CD4-positive, alpha-beta T cell treated with Interleukin-4 for 4 hours (primary cell): ENCODE measurements at regions not wholly inside any gene's neighbourhood (a gene's known extent, or its start where the extent isn't known, plus 50 kb on each side); places are given as distances from the start of the nearest gene placed in this dataset.

Experiments
- DNase-seq: peaks from one replicate; pipeline ENCODE4 v3.0.0-alpha.2; 2020

DNA sequence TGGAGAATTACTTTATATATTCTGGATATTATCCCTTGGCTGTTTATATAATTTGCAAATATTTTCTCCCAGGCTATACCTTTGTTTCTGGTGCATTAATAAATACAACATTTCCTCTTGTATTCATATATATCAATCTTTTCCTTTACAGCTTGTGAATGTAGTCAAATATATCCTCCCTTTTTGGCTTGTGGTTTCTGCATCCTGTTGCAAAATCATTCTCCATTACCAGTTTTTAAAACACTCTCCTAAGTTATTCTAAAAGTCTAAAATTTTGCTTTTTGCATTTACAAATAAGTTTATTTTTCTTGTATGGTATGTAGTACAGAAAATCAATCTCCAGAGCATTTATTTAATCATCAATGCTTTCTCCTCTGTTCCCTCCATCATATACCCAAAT lies 909.4 kb downstream of the ADGRL2 start:
- no peak for DNase-seq

DNA sequence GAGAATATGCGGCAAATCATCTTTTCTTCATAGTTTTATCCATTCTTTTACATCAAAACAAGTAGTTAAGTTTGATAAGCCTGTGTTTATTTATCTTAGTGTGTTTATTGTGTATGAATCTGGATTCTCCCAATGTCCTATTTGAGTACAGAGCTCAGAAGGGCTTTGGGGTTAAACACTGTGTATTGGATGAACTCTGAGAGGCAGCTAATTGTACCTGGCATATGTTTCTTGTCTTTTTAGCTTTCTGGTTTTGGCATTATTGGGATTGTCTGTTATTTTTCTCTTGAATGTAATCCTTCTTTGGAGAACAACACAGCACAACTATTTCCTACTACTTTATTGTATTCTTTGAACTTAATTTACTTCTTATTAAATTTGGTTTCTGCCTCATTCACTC lies 906.9 kb downstream of the ADGRL2 start:
- no peak for DNase-seq

DNA sequence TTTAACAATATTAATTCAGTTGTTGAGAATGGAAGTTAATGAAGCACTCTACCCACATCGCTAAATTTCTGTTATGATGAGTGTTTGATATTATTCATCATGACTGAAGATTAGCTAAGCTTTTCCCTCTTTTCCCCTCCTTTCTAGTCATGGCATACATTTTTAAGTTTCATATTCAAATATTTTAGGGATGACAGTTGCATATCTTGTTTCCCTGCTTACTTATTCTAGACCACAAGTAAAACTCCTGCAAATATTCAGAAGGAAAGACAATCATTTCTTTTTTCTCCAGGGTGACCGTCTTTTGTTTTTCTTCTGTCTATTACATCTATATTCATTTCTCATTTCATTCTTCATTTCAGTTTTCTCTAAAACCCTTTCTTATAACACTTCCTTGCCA lies 906.0 kb downstream of the ADGRL2 start:
- no peak for DNase-seq

DNA sequence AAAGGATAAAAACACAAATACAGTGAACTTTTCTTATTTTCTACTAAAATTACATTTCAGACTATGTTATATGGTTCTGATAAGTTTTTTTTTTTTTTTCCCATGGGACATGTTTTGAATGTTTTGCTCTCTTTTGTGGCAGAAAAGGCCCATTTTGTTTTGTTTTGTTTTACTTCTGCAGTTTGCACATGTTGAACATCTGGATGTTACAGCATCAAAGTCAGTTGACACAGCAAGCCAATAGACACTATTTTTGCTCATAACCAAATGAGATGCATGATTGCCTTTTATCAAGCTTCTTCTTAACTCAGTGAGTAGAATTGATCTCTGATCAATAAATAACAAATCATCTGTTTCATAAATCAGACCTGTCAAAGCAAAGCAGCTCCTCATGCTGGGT lies 904.2 kb downstream of the ADGRL2 start:
- DNase-seq: no peak

DNA sequence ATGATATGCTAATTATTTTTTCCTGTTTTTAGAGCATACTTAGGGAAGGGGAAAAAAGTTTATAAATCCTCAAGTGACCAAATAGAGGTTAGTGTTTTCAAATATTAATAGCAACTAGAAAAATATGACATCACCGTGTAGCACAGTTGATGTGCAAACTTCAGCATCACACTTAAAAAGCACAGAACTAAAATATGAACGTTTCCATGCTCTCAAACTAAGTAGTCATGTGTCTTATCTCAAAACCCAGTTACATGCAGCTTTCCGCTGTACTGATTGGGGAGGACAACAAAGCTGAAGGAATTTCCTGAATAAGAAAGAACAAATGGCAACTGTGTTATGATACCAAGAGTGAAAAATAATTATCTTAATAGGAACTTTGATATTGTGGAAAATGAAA lies 903.7 kb downstream of the ADGRL2 start:
- no peak for DNase-seq

DNA sequence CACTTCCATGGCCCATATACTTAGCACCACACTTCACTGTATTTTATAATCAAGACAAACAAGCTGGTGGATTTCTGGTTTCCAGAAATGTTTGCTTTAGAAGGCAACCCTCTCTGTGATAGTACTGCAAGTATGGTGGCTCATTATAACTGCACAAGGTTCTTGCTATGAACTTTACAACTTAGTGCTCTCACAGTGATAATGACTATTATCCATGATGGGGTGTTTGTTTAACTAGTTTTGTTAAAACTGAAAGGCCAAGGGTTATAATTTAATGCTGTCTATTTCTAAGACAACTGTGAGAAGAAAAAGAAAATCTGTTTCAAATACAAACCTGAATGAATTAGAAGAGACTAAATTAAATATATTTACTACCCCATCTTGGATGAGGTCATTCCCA lies 903.2 kb downstream of the ADGRL2 start:
- DNase-seq: no peak

DNA sequence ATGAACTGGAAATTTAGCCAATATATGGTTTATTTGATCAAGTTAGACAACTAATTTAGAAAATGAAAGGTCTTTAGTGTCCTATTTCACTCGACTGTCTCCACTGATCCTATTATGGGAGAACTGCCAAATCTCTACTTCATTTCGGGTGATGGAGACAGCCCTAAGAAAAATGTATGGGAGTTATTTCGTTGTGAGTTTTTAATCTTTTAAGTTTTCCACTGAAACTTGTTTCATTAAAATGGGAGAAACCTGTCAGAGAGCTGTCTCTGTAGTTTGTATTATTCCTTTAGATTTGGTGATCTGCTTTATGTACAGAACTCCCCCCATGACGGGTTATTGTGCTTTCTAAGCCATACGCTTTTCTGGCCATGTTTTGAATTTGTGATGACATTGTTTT lies 899.7 kb downstream of the ADGRL2 start:
- DNase-seq: no peak

DNA sequence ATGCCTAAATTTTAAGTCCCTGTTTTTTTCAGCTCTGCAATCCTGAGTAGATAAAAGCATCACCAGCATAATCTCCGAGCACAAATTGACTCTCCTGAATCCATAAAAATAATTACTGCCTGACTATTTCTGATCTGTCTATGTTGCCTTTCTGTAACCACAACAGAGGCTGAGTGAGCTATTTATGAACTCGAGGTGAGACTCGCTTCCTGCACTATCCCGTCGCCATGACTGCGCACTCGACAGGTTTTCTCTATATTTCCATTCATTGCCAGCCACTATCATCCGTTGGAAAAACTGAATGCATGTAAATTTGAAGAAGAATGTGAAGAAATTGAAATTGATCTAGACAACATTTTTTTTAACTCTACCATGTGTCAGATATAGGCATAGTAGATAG lies 897.2 kb downstream of the ADGRL2 start:
- DNase-seq: no peak

DNA sequence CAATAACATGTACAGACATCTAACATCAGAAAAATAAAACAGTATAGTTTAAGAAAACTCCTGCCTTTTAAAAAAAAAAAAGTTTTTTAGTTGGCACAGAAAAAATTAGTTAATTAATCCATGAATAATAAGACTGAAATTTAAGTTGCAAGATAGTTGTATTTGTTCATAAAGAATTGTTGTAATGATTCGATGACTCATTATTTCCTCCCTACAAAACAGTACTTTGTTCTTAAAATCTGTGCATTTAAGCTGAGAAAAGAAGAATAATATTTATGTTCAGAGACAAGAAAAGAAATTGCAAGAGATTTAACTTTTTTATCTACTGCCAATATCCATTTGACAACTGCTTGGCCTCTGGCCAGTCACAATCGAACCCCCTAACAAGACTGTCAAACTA lies 894.7 kb downstream of the ADGRL2 start:
- DNase-seq: no peak

DNA sequence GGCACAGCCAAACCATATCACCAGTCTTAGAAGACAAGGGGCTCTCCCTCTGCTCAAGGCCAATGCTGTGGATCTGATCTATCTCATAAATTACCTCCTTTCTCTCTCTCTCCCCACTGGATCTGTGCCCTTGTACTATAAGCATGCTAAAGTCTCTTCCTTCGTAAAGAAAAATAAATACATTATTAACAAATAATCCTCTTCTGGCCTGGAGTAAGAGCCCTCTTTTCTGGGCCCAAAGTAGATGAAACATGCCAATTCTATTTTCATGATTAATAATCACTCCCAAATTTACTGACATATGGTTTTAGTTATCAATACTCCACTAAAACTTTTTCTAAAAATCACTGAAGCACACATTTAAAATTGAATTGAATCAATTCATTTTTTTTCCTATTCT lies 889.7 kb downstream of the ADGRL2 start:
- DNase-seq: no peak

DNA sequence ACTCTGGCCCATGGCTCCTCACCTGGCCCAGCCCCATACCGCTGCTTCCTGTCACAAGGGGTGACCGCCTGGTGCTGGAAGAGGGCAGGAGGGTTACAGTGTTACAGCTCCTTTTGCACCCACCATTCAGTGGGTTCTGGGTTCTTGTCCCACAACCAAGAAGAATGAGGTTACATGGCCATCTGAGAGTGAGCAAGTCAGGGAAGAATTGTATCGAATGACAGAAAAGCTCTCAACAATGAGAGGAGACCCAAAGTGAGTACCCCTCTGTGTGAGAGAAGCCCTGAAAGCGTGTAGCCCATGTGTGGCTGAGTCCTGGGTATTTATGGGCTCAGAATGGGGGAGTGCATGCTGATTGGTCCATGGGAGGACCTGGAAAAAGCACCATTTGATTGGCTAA lies 888.5 kb downstream of the ADGRL2 start:
- no peak for DNase-seq

DNA sequence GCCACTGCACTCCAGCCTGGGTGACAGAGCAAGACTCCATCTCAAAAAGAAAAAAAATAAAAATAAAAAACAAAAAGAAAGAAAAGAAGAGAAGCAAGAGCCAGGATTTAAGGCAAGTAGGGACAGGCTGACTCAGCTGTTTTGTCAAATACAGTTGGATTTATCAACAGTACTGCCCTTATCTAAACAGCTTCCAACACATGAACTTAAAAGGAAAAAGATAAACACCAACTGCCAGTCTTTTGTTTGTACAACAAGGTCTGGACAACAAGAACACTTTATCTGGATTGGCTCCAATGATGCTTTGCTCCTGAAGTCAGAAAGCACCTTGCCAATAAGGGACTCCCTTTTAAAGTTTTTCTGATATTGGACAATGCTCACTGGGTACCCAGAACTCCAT lies 886.0 kb downstream of the ADGRL2 start:
- DNase-seq: no peak

DNA sequence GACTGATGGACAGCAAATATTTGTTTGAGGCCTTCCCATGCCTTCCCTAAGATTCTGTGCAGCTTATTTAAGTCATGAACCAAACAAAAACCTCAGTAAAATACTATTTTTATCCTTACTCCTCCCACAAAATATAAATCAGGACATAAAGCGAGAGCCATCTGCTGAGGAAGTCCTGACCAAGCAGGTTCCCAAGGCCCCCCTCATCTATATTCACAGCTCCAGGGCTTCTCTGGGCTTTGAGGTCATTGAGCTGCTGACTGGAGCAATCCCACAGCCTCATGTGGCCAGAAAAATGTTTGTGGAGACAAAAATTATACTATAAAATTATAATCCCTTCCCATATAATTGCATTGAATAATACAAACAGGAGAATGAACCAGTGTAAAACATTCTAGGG lies 846.2 kb downstream of the ADGRL2 start:
- DNase-seq: no peak

DNA sequence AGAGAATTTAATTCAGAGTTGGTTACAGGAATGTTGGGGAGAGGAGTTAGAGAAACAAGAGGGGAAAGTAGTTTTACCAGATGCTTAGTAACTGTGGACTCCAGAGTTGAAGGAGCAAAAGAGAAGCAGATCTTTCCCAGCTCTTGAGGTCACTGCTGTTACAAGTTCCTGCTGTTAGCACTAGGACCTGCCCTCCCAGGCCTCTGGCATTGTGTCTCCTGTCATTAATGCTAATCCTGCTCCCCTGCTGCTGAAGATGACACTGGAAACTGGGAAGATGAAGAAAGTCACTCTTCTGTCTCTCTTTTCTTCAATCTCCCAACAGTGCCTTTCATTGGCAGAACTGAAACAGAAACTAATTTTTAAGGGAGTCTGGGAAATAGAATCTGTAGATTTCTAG lies 845.6 kb downstream of the ADGRL2 start:
- DNase-seq: no peak

DNA sequence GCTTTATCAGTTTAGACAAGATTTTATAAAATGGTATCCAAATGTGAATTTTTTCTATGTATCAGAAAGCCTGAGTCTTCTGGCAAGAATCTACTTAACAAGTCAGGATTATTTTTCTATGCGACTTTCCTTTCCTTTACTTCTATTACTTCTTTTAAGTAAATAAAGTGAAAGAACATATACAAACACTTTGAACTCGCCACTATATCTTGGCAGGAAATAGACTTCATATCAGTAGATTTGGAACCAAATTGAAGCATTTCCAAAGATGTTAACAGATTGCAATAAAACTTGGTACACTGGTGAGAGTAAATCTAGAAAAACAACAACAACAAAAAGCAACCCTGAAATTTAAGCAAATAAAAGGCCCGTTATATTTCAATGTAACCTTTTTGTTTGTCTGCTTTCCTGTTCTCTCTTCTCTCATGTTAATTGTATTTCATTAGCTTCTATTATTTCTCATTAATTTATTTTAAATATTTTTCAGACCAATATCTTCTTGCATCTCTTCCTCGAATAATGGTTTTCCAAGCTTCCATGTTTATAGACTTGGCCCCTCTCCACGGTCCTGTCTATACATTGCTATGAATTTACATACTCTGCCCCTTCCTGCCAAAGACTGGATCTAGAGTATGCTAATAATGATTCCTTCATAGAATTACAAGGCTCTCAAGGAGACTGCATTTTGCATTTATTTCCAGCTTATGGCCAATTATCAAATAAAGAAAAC lies 843.6 kb downstream of the ADGRL2 start:
- no peak for DNase-seq

DNA sequence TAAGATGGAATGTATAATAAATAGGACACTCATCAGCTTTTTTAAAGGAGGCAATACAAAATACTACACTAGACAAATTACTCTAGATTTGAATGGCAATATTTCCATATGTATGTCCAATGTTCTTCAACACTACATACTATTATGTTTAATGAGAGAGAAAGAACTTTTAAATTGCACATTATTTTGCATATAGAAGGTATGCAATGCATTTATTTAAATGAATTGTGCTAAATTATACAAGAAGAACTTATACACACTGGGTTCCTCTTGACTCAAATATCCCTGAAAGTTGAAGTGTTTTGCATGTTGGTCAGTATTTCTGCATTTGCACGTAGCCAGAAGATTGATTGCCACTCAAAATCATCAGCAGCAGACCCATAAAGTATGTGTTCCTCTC lies 839.6 kb downstream of the ADGRL2 start:
- DNase-seq: no peak

DNA sequence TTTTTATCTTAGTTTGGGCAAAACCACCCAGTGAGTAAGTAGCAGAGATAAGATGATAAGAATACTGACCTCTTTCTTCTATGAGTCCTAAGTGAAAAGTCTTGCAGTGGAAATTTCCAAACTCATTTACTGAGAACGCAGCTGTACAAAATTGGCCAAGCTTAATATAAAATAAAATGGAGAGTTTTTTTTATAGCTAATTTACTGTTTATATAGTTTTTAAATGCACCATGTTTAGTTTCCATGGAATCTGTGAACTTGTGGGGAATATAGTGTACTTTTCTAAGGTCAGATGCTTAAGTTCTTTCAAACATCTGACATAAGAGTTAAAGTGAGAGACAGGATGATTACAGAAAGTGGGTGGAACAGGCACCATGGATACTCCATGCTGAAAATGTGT lies 833.5 kb downstream of the ADGRL2 start:
- DNase-seq: no peak

DNA sequence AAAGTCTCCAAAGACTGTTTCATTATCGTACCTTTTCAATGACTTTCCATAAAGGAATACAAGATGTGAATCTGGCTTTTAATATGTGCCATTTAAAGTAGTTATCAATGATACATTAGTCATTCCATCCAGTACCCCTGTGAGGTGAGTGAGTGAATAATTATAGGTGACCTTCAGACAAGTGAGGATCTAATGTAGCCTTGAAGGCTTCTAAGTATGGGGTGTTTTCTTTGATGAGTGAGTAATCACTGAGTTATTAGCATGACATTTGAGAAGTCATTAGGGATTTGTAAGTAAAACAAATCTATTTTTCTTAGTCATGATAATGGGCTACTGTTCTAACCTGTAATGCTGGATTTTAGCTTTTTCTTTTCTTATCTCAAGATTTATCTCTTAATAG lies 831.4 kb downstream of the ADGRL2 start:
- no peak for DNase-seq

DNA sequence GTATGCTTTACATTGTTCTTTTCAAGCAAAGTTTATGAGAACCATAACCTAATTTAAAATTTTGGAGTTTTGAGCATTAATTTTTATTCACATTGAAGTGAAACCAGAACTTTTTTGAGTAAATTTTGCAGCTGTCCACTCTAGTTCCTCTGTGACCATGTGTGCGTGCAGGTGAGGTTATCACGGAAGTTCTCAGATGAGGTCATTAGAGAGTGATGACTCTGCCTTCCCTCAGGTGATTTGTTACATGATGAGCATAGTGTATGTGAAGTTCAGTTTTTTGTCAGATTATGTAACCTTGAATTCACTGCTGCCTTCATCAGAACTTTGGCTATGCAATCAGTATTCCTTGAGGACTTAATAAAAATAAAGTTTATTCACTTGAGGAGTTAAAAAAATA lies 828.2 kb downstream of the ADGRL2 start:
- no peak for DNase-seq

DNA sequence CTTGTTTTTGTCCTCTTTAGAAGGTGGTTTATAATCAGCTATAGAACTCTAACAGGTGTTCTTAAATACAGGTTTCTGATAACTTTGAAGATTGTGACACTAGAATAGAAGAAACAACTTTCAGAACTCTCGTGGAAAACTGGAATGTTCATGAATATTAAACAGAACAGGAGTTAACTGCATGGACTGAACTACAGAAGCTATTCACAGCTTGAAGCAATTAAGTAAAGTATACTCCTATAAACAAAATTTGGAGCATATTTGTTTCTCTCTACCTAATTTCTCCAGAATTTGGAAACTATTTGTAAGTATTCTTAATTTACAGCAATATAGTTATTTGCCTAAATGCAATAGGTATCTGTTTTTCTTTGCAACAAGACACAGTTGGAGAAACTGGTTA lies 824.8 kb downstream of the ADGRL2 start:
- no peak for DNase-seq

DNA sequence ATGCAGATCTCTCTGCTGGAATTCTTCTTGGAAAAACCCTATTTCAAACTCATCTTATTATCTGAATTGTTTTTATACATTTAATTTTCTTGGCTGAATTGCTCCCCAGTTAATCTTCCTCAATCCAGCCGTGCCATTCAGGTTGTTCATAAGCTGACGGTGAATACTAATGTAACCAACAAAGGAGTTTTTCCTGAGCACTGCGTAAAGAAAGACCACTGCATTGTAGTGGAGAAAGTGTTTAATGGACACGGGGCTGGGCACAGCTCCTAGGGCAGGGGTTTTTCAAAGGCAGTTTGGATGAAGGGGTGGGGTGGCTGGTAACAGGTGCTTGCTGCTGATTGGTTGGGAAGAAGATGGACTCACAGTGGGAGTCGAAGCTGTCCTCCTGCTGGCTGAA lies 820.3 kb downstream of the ADGRL2 start:
- no peak for DNase-seq

DNA sequence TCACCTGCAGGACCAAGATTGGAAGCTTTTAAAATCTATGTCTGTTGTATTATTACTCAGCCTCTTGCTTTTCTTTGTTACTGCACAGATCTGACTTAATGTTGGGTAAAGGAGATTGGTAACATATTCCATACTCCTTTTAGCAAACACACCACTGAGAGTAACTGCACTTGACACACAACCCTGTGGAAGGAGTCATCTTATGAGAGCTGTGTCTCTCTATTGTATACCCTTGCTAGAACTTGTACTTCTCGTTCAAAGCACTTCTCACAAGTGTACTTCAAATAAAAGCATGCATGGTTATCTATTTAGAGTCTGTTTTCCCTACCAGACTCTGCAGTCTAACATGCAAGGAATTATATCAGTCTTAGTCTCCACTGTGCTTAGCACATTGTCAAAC lies 813.4 kb downstream of the ADGRL2 start:
- DNase-seq: no peak

DNA sequence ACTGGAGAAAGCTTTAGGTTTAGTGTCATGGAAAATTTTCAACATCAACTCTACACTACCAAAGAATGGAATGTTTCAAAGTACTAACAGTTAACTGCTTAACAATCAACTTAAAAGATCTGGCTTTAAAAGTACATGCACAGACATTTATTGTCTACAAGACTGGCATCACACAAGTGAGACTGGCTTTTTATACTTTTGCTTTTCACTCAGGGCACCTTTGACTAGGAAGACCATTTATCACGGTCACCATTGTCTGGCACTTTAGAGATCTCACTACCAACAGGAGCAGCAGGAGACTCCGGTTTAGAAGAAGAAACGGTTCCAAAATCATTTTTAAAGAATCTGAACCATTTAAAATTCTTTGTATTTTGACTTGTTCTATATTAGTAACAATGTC lies 812.3 kb downstream of the ADGRL2 start:
- DNase-seq: no peak

DNA sequence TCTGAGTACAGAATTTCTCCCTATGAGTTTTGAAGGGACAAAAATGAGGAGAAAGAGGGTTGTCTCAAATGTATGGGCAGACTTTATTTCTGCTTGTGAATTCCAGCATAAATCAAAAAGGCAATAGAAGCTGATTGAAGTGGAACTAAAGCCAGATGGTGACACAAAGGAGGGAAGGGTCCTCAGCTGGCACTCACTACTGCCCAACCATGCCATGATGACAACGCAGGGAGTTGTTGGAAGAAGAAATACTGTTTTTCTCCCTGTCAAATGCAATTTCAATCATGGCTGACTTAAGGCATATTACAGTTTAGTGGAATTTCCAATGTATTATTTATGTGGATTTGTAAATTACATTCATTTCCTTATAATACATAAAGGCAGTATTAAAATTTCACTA lies 805.8 kb downstream of the ADGRL2 start:
- no peak for DNase-seq

DNA sequence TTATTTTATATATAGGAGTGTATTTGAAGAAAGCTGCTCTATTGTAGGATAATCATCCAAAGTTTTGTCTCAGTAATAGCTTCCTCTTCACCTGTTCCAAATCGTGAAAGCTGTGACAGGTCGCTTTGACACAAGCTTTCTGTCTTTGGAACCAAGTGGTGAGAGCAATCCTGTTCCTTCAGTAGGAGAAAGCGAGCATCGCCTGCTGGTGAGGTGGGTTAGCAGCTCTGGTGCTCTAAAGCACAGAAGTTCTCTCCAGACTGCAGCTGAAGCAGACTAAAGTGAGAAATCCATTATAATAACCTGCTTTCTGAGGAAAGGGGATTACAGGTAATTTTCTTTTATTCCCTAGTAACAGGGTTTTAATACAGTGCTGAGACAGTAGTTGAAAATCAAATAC lies 803.8 kb downstream of the ADGRL2 start:
- no peak for DNase-seq

DNA sequence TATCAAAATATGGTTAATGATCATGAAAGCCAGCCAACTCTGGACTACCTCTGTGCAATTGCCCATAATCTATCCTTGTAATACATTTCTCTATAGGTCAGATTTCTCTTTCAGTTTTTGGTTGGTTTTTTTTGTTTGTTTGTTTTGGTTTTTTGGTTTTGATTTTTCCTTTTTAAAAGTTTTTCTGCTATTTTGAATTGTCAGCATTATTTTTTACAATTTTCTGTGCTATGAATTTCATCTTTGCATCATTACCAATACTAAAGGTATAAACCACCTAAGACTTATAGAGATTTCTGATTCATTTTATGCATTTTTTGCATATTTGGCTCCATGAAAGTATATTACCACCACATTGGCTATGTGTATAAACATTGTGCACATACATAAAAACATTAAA lies 799.6 kb downstream of the ADGRL2 start:
- no peak for DNase-seq
